ENCODE measurements at regions not wholly inside any gene's neighbourhood (a gene's known extent, or its start where the extent isn't known, plus 50 kb on each side); places are given as distances from the start of the nearest gene placed in this dataset.
A peak's percentile ranks its signal among the peaks of the same experiment; 100 is the strongest.

DNA sequence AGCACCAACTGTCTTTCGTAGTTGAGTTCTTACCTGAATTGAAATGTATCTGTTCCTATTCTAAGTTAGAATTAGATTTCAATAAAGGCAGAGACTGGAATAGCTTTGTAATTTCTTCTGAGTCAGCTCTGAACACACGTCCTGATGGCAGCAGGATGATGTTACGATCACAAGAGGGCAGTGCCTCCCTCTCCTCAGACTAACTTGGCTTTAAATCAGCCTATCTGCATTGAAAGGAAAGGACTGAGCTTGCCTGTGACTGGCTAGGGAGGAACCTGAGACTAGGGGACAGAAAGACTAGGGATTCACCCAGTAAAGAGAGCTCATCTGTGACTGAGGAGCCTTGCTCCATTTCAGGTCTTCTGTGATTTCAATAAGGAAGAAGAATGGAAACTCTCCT is 323.7 kb upstream of the OR4E1 start:
- peak; percentile 28 for TF ChIP-seq CTCF (IDR thresholded peaks at IDR 0.05; ENCODE audit: low read depth, low read length, poor library complexity, severe bottlenecking)
- no peak for TF ChIP-seq EZH2phosphoT487 (IDR thresholded peaks at IDR 0.05; ENCODE audit: borderline replicate concordance, low read length)

Measured in DOHH2 (cell line).